HG02571 (cell line): ENCODE measurements at regions not wholly inside any gene's neighbourhood (a gene's known extent, or its start where the extent isn't known, plus 50 kb on each side); places are given as distances from the start of the nearest gene placed in this dataset.
"Not testable (repeated sequence)": the region's sequence is repeated elsewhere in the genome, so short reads cannot be mapped to it uniquely, and the experiment has no call there.

Source experiments
- ATAC-seq: cut with Tn5 transposase; IDR thresholded peaks from one replicate; pipeline ENCODE4 v1.9.1; 2021; ENCODE audit warnings: mild to moderate bottlenecking, moderate library complexity; ENCODE audit not compliant: unreplicated experiment

- not testable (repeated sequence) for ATAC-seq
Measured at GRCh38 chr6:27635886-27636285, 163.0 kb upstream of the ZNF184 start.

- ATAC-seq: not testable (repeated sequence)
Measured at GRCh38 chr6:27633221-27633688, 160.3 kb upstream of the ZNF184 start.

- no peak for ATAC-seq
Measured at GRCh38 chr6:27631609-27631916, 158.7 kb upstream of the ZNF184 start.

- no peak for ATAC-seq
Measured at GRCh38 chr6:27630727-27631608, 158.1 kb upstream of the ZNF184 start.

- ATAC-seq: no peak
Measured at GRCh38 chr6:27624694-27625262, 151.9 kb upstream of the ZNF184 start.

- no peak for ATAC-seq
Measured at GRCh38 chr6:27623103-27623502, 150.2 kb upstream of the ZNF184 start.

GRCh38 chr6:27619436-27619835 is 146.5 kb upstream of the ZNF184 start:
- ATAC-seq: no peak

- no peak for ATAC-seq
Measured at GRCh38 chr6:27617700-27618689, 145.1 kb upstream of the ZNF184 start.

- no peak for ATAC-seq
Measured at GRCh38 chr6:27617046-27617687, 144.3 kb upstream of the ZNF184 start.

- no peak for ATAC-seq
Measured at GRCh38 chr6:27616328-27617045, 143.6 kb upstream of the ZNF184 start.

- no peak for ATAC-seq
Measured at GRCh38 chr6:27611451-27611850, 138.5 kb upstream of the ZNF184 start.

GRCh38 chr6:27608916-27609883 is 136.3 kb upstream of the ZNF184 start:
- no peak for ATAC-seq

GRCh38 chr6:27605401-27606342 is 132.8 kb upstream of the ZNF184 start:
- no peak for ATAC-seq

GRCh38 chr6:27604986-27605385 is 132.1 kb upstream of the ZNF184 start:
- ATAC-seq: no peak

- ATAC-seq: no peak
Measured at GRCh38 chr6:27601668-27602254, 128.9 kb upstream of the ZNF184 start.

GRCh38 chr6:27599859-27600532 is 127.1 kb upstream of the ZNF184 start:
- ATAC-seq: no peak

- ATAC-seq: not testable (repeated sequence)
Measured at GRCh38 chr6:27597031-27597567, 124.2 kb upstream of the ZNF184 start.
